Left ventricle myocardium inferior (tissue), 1 donor: ENCODE measurements at regions not wholly inside any gene's neighbourhood (a gene's known extent, or its start where the extent isn't known, plus 50 kb on each side); places are given as distances from the start of the nearest gene placed in this dataset.

Source experiments
- DNase-seq: peaks from one replicate; pipeline ENCODE4 v3.0.0-alpha.2; 2020
- H3K27ac ChIP-seq: fragments of 200-600 bp; replicated peaks from 2 replicates; pipeline ENCODE4 v1.8.0; 2021
- H3K27me3 ChIP-seq: fragments of 200-600 bp; 2 replicates; pipeline ENCODE4 v1.8.0; 2021; ENCODE audit warnings: low read depth
- H3K36me3 ChIP-seq: fragments of 200-600 bp; 2 replicates; pipeline ENCODE4 v1.8.0; 2021
- H3K4me1 ChIP-seq: fragments of 200-600 bp; 2 replicates; pipeline ENCODE4 v1.8.0; 2021
- H3K4me3 ChIP-seq: fragments of 200-600 bp; 2 replicates; pipeline ENCODE4 v1.8.0; 2021; ENCODE audit warnings: mild to moderate bottlenecking, moderate library complexity
- H3K9me3 ChIP-seq: fragments of 200-600 bp; replicated peaks from 2 replicates; pipeline ENCODE4 v1.8.0; 2021
- CTCF ChIP-seq: fragments of 200-600 bp; IDR thresholded peaks from 2 replicates; pipeline ENCODE4 v1.8.0; 2021; ENCODE audit warnings: antibody characterized with exemption, mild to moderate bottlenecking, borderline replicate concordance
- intact Hi-C: fragments of 100-400 bp; cut with micrococcal nuclease; formaldehyde crosslinking; loops from one replicate; pipeline ENCODE4 v1.11.0; 2022
- donor health status: DM: no; HTN: yes; CAD: no; lungs with severe emphysema.

- H3K36me3 ChIP-seq, result no peaks in the 10 kb centered on the region
- no peak for TF ChIP-seq CTCF
- H3K4me1 ChIP-seq, result no peaks in the 10 kb centered on the region
- intact Hi-C loops, result no loop called here
- no peak overlapping the region for H3K4me3 ChIP-seq
- H3K27me3 ChIP-seq, result no peaks in the 10 kb centered on the region
- H3K27ac ChIP-seq, result no peak overlapping the region
- peaks cover 12% of the 10 kb centered on the region for H3K9me3 ChIP-seq
- no peak for DNase-seq
Measured at GRCh38 chr17:63173903-63174302, 207.9 kb downstream of the TANC2 start.

GRCh38 chr17:63178530-63178929 is 212.5 kb downstream of the TANC2 start:
- no peaks in the 10 kb centered on the region for H3K4me1 ChIP-seq
- no peaks in the 10 kb centered on the region for H3K36me3 ChIP-seq
- H3K9me3 ChIP-seq, result peaks cover 12% of the 10 kb centered on the region
- no peaks in the 10 kb centered on the region for H3K27me3 ChIP-seq
- no peak overlapping the region for H3K27ac ChIP-seq
- no peak overlapping the region for H3K4me3 ChIP-seq
- TF ChIP-seq CTCF, result no peak
- DNase-seq, result no peak
- intact Hi-C loops, result no loop called here

- H3K27me3 ChIP-seq, result no peaks in the 10 kb centered on the region
- intact Hi-C loops, result no loop called here
- no peak overlapping the region for H3K27ac ChIP-seq
- H3K36me3 ChIP-seq, result no peaks in the 10 kb centered on the region
- H3K9me3 ChIP-seq, result no peaks in the 10 kb centered on the region
- TF ChIP-seq CTCF, result no peak
- DNase-seq, result no peak
- no peaks in the 10 kb centered on the region for H3K4me1 ChIP-seq
- H3K4me3 ChIP-seq, result no peak overlapping the region
Measured at GRCh38 chr17:63181856-63182255, 215.8 kb downstream of the TANC2 start.

- Histone ChIP-seq H3K36me3 (no peaks in the 10 kb centered on the region), H3K27ac (no peak overlapping the region), H3K9me3 (no peaks in the 10 kb centered on the region), H3K4me3 (no peak overlapping the region), H3K4me1 (no peaks in the 10 kb centered on the region), H3K27me3 (no peaks in the 10 kb centered on the region)
- intact Hi-C loops, result no loop called here
- no peak for DNase-seq
- no peak for TF ChIP-seq CTCF
Measured at GRCh38 chr17:63185420-63185819, 219.4 kb downstream of the TANC2 start.

GRCh38 chr17:63189082-63189481 is 223.0 kb downstream of the TANC2 start:
- intact Hi-C loops, result no loop called here
- H3K27ac ChIP-seq, result no peak overlapping the region
- no peaks in the 10 kb centered on the region for H3K27me3 ChIP-seq
- no peaks in the 10 kb centered on the region for H3K4me1 ChIP-seq
- TF ChIP-seq CTCF, result no peak
- no peak for DNase-seq
- H3K9me3 ChIP-seq, result no peaks in the 10 kb centered on the region
- H3K4me3 ChIP-seq, result no peak overlapping the region
- no peaks in the 10 kb centered on the region for H3K36me3 ChIP-seq

- Histone ChIP-seq H3K4me3 (no peak overlapping the region), H3K4me1 (no peaks in the 10 kb centered on the region), H3K27me3 (no peaks in the 10 kb centered on the region), H3K36me3 (no peaks in the 10 kb centered on the region), H3K9me3 (no peaks in the 10 kb centered on the region), H3K27ac (no peak overlapping the region)
- TF ChIP-seq CTCF, result no peak
- DNase-seq, result no peak
- intact Hi-C loops, result no loop called here
Measured at GRCh38 chr17:63189930-63190329, 223.9 kb downstream of the TANC2 start.
